PFSK-1 (cell line): ENCODE measurements at regions not wholly inside any gene's neighbourhood (a gene's known extent, or its start where the extent isn't known, plus 50 kb on each side); places are given as distances from the start of the nearest gene placed in this dataset.

Experiments
- FOXP2 ChIP-seq: optimal IDR thresholded peaks from 2 replicates; pipeline ENCODE3; 2011; ENCODE audit warnings: borderline replicate concordance, control low read depth, inconsistent platforms; ENCODE audit not compliant: insufficient read depth; ENCODE audit errors: extremely low read length, extremely low read depth
- POLR2AphosphoS5 ChIP-seq: IDR thresholded peaks from 2 replicates; pipeline ENCODE4 v1.6.1; 2012; ENCODE audit warnings: low read depth, mild to moderate bottlenecking, control low read depth, low read length, moderate library complexity
- SIN3A ChIP-seq: IDR thresholded peaks from 2 replicates; pipeline ENCODE4 v1.6.1; 2012; ENCODE audit warnings: mild to moderate bottlenecking, low read length, moderate library complexity, borderline replicate concordance; ENCODE audit not compliant: insufficient read depth
- TAF1 ChIP-seq: IDR thresholded peaks from 2 replicates; pipeline ENCODE4 v1.6.1; 2012; ENCODE audit warnings: low read length, control low read depth, borderline replicate concordance; ENCODE audit not compliant: insufficient read depth
- TF ChIP-seq, protein P1 (sequence below), 2 experiments: IDR thresholded peaks; 2 replicates each; pipeline versions ENCODE4 v1.6.1 to v1.8.0; 2011 to 2012; ENCODE audit warnings: low read depth in 2 of 2, low read length in 2 of 2, control low read depth in 1 of 2, inconsistent platforms in 1 of 2, mild to moderate bottlenecking in 1 of 2, moderate library complexity in 1 of 2; ENCODE audit not compliant: insufficient read depth in 1 of 2

- TF ChIP-seq, protein P1, sequence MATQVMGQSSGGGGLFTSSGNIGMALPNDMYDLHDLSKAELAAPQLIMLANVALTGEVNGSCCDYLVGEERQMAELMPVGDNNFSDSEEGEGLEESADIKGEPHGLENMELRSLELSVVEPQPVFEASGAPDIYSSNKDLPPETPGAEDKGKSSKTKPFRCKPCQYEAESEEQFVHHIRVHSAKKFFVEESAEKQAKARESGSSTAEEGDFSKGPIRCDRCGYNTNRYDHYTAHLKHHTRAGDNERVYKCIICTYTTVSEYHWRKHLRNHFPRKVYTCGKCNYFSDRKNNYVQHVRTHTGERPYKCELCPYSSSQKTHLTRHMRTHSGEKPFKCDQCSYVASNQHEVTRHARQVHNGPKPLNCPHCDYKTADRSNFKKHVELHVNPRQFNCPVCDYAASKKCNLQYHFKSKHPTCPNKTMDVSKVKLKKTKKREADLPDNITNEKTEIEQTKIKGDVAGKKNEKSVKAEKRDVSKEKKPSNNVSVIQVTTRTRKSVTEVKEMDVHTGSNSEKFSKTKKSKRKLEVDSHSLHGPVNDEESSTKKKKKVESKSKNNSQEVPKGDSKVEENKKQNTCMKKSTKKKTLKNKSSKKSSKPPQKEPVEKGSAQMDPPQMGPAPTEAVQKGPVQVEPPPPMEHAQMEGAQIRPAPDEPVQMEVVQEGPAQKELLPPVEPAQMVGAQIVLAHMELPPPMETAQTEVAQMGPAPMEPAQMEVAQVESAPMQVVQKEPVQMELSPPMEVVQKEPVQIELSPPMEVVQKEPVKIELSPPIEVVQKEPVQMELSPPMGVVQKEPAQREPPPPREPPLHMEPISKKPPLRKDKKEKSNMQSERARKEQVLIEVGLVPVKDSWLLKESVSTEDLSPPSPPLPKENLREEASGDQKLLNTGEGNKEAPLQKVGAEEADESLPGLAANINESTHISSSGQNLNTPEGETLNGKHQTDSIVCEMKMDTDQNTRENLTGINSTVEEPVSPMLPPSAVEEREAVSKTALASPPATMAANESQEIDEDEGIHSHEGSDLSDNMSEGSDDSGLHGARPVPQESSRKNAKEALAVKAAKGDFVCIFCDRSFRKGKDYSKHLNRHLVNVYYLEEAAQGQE (IDR thresholded peaks at IDR 0.05; ENCODE audit: insufficient read depth in 1 of 2, low read depth in 2 of 2, low read length in 2 of 2): no peak
These were observed 109.2 kb upstream of the PCDH18 start for GRCh38 chr4:137641544-137641943.

DNA sequence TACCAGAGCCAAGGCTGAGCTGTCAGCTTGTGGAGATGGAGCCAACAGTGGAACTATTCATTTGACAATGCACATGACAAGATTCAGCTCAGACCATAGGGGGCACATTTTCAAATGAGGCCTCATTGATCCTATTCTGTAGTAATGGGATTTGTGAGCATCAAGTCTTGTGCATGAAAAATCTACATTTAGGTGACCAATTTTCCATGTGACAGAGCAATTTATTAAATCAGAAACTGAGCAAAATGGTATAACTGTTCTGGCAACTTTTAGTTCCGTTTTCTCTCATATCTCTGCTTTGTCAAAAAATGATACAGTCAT lies 108.5 kb upstream of the PCDH18 start:
- TF ChIP-seq FOXP2 (no peak), SIN3A (no peak), TAF1 (no peak), POLR2AphosphoS5 (no peak)
- TF ChIP-seq, protein P1 (IDR thresholded peaks at IDR 0.05; ENCODE audit: insufficient read depth in 1 of 2, low read depth in 2 of 2, low read length in 2 of 2): no peak

DNA sequence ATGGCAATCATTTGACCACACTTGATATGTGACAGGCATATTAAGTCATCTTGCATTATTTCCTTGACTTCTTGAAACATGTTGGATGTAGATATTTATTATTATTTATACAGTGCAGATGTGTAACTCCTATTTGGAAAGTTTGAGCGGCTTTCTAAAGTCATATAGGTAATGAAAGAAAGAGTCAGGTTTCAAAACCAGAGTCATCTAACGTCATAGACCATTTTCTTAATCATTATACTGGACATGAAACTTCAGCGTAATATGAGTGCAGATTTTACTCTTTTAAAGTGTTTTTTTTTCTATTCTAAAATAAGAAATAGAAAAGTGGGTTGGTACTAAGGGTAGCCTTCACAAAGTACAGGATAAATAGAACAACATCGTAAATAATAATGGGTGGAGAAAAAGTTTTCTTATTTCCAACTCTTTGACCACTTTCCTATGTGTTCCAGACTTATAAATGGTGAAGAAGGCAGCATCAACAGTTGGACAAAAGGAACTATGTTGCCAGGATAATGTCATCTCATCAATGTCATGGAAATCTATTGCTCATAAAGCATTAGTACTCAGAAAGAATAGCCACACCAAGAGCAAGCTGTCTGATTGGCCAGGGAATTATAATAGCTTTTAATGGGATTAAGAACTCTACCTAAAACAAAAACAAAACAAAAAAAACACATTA lies 108.0 kb upstream of the PCDH18 start:
- TF ChIP-seq POLR2AphosphoS5 (no peak), FOXP2 (no peak), TAF1 (no peak), SIN3A (no peak)
- TF ChIP-seq, protein P1 (IDR thresholded peaks at IDR 0.05; ENCODE audit: insufficient read depth in 1 of 2, low read depth in 2 of 2, low read length in 2 of 2): no peak

DNA sequence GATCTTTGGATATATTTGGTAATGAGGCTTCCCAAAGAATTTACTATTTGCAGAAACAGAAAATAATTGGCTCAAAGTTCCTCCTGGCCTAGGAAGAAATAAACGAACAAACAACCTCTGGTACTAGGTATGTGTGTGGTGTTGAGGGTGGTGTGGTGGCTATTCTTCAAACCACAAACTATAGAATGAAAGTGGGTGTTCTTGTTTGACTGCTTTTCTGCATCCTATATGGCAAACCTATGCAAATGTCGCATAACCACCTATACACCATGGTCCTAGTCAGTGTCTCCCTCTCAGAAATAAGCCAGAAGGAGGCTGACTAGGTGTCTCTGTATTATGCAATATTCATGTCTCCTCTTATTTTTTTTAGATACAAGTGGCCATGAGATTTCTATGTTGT lies 106.6 kb upstream of the PCDH18 start:
- TF ChIP-seq TAF1 (no peak), SIN3A (no peak), FOXP2 (no peak), POLR2AphosphoS5 (no peak)
- TF ChIP-seq, protein P1 (IDR thresholded peaks at IDR 0.05; ENCODE audit: insufficient read depth in 1 of 2, low read depth in 2 of 2, low read length in 2 of 2): no peak

GRCh38 chr4:137635601-137636000 lies 103.3 kb upstream of the PCDH18 start:
- no peak for TF ChIP-seq POLR2AphosphoS5
- no peak for TF ChIP-seq FOXP2
- TF ChIP-seq TAF1: no peak
- TF ChIP-seq, protein P1 (IDR thresholded peaks at IDR 0.05; ENCODE audit: insufficient read depth in 1 of 2, low read depth in 2 of 2, low read length in 2 of 2): no peak
- TF ChIP-seq SIN3A: no peak
